Fibroblast of the aortic adventitia (primary cell): ENCODE measurements at regions not wholly inside any gene's neighbourhood (a gene's known extent, or its start where the extent isn't known, plus 50 kb on each side); places are given as distances from the start of the nearest gene placed in this dataset.
"Not testable (repeated sequence)": the region's sequence is repeated elsewhere in the genome, so short reads cannot be mapped to it uniquely, and the experiment has no call there.

Source experiments
- DNase-seq: peaks from one replicate; pipeline ENCODE4 v3.0.0-alpha.2; 2010; ENCODE audit warnings: low read depth
- H3K4me3 ChIP-seq: 2 replicates; pipeline ENCODE4 v1.5.1; 2011; ENCODE audit warnings: low read depth, mild to moderate bottlenecking, control low read depth, low read length, moderate library complexity
- TF ChIP-seq, protein P1 (sequence below): IDR thresholded peaks from 2 replicates; pipeline ENCODE4 v1.5.1; 2011; ENCODE audit warnings: mild to moderate bottlenecking, low read length, control low read depth, inconsistent platforms; ENCODE audit not compliant: insufficient read depth

DNA sequence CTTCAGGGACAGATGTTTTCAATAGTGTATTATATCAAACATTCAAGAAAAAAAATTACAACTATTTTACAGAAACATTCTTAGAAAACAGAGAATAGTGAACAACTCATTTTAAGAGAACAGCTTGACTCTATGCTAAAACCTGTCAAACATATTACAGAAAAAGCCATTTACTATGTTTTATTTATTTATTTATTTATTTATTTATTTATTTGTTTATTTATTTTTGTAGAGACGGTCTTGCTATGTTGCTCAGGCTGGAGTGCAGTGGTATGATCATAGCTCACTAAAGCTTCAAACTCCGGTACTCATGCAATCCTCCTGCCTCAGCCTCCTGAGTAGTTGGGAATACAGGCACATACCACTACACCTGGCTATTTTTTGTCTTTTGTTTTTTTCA, 317.9 kb upstream of the HTR1E start:
- TF ChIP-seq, protein P1, sequence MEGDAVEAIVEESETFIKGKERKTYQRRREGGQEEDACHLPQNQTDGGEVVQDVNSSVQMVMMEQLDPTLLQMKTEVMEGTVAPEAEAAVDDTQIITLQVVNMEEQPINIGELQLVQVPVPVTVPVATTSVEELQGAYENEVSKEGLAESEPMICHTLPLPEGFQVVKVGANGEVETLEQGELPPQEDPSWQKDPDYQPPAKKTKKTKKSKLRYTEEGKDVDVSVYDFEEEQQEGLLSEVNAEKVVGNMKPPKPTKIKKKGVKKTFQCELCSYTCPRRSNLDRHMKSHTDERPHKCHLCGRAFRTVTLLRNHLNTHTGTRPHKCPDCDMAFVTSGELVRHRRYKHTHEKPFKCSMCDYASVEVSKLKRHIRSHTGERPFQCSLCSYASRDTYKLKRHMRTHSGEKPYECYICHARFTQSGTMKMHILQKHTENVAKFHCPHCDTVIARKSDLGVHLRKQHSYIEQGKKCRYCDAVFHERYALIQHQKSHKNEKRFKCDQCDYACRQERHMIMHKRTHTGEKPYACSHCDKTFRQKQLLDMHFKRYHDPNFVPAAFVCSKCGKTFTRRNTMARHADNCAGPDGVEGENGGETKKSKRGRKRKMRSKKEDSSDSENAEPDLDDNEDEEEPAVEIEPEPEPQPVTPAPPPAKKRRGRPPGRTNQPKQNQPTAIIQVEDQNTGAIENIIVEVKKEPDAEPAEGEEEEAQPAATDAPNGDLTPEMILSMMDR = no peak
- H3K4me3 ChIP-seq = no peak overlapping the region
- DNase-seq = no peak

DNA sequence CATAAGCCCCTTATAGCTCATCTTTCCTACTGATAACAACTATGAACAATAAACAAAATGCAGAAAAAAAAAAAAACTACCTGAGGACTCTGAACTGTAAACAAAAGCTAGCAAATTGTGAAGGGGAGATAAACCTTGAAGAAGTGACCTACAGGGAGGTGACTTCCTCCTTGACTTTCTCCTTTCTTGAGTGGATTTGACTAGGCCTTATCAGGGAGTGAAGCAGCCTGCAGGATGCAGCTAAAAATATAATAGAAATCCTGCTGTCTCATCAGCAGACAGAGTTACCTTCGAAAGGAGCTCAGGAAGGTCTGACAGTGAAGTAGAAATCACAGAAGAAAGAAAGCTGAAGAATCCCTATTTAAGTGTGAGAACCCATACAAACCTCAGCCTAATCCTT, 322.0 kb upstream of the HTR1E start:
- TF ChIP-seq, protein P1 = no peak
- DNase-seq = no peak
- no peak overlapping the region for H3K4me3 ChIP-seq

DNA sequence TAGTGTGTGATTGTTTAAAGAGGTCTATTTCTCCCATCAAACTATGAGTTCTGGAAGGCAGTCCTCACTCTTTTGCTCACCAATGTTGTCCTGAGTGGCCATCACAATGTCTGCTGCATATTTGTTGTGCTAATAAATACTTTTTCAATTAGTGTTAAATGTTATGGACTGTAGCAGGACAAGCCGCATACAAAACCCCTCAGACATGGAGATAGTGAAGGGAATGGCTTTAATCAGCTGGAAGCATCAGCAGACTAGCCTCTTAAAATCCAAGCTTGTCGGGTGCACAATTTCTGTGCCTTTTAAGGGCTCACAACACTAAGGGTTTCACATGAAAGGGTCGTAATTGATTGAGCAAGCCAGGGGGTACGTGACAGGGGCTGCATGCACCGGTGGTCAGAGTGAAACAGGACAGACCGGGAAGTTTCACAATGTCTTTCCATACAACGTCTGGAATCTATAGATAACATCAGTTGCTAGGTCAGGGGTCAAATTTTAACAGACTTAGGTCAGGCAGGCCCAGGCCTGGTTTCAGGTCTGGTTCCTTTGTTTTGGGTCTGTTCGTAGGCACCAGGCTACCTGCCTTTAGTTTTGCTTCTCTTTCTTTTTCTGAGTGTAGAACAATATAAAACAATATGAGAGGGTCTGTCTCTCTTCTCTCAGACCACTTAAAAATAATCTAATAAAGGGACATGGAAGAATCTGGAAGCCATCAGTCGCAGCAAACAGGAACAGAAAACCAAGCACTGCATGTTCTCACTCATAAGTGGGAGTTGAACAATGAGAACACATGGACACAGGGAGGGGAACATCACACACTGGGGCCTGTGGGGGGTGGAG, 327.6 kb upstream of the HTR1E start:
- H3K4me3 ChIP-seq = no peak overlapping the region
- DNase-seq = no peak
- TF ChIP-seq, protein P1 = no peak

DNA sequence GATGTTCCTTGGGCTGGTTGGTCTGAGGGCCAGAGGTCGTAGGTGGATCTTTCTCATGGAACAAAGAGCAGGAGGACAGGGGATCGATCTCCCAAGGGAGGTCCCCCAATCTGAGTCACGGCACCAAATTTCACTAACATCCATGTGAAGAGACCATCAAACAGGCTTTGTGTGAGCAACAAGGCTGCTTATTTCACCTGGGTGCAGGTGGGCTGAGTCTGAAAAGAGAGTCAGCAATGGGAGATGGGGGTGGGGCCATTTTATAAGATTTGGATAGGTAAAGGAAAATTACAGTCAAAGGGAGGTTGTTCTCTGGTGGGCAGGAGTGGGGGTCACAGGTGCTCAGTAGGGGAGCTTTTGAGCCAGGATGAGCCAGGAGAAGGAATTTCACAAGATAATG, 334.0 kb upstream of the HTR1E start:
- not testable (repeated sequence) for DNase-seq, H3K4me3 ChIP-seq

DNA sequence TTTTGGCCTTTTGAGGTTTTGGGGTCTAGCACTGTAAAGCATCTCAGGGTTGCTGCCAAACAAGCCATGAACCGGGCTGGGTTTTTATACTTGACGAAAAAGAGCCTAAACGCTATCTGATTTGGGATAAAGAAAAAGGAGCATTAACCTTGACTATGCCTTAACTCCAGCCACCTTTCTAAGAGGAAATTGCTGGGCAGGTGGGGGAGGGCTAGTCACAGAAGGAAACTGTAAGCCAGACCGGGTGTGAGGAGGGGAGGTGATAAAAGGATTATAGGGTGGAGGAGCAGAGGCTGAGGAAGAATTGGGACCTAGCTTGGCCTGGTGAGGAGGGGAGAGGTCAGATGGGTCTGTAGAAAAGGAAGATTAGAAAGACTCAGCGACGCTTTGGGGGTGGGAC, 335.2 kb upstream of the HTR1E start:
- not testable (repeated sequence) for H3K4me3 ChIP-seq, DNase-seq

DNA sequence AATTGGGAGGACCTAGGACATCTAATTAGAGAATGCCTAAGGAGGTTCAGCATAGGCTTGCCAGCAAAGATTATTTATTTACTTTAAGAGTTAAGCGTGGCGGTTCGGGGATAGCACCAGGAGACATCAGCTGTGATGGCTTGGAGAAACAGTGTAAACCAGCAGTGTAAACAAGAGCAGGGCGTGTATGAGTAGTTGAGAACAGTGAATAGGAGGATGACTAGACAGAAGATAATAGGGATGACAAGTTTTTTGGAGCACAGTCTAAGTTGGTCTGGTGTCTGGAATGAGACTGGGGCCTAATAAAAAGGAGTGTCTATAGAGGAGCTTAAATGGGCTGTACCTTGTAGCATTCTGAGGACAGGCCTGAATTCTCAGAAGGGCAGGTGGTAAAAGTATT, 338.4 kb upstream of the HTR1E start:
- not testable (repeated sequence) for DNase-seq, H3K4me3 ChIP-seq

DNA sequence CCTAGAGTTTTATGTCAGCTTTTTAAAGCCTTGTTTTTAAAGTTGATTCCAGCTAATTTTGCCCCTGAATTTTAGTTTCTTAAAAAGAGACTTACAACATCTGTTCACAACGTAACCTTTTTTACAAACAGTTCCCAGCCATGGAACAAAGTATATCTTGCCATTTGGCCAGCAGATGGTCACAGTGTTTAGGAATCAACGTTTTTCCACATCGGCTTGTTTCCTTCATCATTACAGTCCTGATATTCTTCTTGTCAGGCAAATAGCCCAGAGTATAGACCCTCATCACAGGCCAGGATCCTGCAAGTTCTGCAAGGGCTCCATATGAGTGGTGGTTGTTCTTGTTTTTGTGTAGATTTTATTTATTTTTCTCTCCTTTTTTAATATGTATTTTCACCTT, 341.7 kb upstream of the HTR1E start:
- H3K4me3 ChIP-seq = no peak overlapping the region
- TF ChIP-seq, protein P1 = no peak
- no peak for DNase-seq

DNA sequence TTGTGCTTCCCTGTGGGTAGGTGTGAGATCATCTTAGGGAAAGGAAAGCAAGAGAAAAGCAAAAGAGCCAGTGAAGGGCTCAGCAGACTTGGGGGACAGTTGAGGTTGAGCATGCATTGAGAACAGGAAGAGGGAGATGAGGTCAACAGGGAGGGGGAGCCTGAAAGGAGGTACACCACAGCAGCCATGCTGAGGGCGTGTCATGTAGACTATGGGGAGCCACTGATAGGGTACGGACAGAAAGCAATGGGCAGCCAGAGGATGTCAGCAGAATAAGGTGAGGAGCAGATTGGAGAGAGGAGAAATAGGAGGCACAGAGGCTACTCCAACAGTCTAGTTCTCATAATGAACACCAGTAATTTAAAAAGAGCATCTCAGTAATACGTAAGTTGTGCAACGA, 351.1 kb upstream of the HTR1E start:
- H3K4me3 ChIP-seq = no peak overlapping the region
- DNase-seq = no peak
- TF ChIP-seq, protein P1 = no peak
